ENCODE measurements at regions not wholly inside any gene's neighbourhood (a gene's known extent, or its start where the extent isn't known, plus 50 kb on each side); places are given as distances from the start of the nearest gene placed in this dataset.

DNA sequence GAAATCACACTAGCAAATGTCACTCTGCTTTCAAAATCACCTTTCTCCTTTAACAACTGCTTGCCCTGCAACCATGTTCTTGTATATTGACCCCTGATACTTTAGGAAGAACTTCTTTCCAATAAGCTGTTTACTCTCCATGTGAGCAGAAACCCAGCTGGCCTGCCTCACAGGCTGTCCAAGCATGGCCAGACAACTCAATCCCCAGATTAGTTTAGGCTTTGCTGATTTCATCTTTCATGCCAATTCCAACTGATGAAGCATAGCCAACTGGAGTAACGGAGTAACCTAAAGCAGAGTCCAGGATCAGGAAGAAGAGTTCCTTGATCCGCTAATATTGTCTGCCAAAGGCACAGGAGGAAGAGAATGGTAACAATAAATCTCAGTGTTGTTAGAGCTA, 56.7 kb upstream of the HTR1A start:
- TF ChIP-seq, protein P1, sequence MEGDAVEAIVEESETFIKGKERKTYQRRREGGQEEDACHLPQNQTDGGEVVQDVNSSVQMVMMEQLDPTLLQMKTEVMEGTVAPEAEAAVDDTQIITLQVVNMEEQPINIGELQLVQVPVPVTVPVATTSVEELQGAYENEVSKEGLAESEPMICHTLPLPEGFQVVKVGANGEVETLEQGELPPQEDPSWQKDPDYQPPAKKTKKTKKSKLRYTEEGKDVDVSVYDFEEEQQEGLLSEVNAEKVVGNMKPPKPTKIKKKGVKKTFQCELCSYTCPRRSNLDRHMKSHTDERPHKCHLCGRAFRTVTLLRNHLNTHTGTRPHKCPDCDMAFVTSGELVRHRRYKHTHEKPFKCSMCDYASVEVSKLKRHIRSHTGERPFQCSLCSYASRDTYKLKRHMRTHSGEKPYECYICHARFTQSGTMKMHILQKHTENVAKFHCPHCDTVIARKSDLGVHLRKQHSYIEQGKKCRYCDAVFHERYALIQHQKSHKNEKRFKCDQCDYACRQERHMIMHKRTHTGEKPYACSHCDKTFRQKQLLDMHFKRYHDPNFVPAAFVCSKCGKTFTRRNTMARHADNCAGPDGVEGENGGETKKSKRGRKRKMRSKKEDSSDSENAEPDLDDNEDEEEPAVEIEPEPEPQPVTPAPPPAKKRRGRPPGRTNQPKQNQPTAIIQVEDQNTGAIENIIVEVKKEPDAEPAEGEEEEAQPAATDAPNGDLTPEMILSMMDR (IDR thresholded peaks at IDR 0.05) = no peak
- no peak for TF ChIP-seq POLR2A (IDR thresholded peaks at IDR 0.05)

Data from body of pancreas (tissue), 4 donors.